GM10266 (cell line): ENCODE measurements at regions not wholly inside any gene's neighbourhood (a gene's known extent, or its start where the extent isn't known, plus 50 kb on each side); places are given as distances from the start of the nearest gene placed in this dataset.
"Not testable (repeated sequence)": the region's sequence is repeated elsewhere in the genome, so short reads cannot be mapped to it uniquely, and the experiment has no call there.

ENCODE experiments used
- DNase-seq: peaks from one replicate; pipeline ENCODE4 v3.0.0; 2012; ENCODE audit errors: extremely low spot score
- CTCF ChIP-seq: IDR thresholded peaks from 2 replicates; pipeline ENCODE4 v1.5.1; 2012; ENCODE audit warnings: mild to moderate bottlenecking, low read depth; ENCODE audit not compliant: control insufficient read depth, insufficient read depth; ENCODE audit errors: missing control alignments

DNA sequence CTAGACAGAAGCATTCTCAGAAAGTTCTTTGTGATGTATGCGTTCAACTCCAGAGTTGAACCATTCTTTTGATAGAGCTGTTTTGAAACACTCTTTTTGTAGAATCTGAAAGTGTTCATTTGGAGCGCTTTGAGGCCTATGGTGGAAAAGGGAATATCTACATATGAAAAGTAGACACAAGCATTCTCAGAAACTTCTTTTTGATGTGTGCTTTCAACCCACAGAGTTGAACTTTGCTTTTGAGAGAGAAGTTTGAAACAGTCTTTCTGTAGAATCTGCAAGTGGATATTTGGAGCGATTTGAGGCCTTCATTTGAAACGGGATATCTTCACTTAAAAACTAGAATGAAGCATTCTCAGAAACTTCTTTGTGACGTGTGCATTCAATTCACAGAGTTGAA is 582.6 kb upstream of the ZNF337 start:
- no peak for TF ChIP-seq CTCF
- no peak for DNase-seq

DNA sequence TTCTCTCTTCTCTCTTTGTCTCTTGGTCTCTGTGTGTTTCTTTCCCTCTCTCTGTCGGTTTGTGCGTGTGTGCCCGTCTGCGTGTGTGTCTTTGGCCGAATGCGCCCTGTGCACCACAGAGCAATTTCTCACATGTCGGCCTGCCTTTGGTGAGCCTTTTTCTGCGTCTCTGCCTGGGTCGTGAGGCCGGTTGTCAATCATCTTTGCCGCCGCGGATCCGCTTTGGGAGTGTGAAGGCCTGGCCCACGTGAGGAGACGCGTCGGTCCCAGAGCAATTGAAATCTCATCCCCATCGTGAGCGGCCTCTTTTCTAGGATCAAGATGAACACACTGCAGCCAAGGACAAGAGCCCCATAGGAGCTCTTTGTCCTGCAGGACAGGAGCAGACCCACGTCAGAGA is 580.7 kb upstream of the ZNF337 start:
- no peak for TF ChIP-seq CTCF
- DNase-seq, result no peak

- TF ChIP-seq CTCF, result no peak
- no peak for DNase-seq
These were observed 580.0 kb upstream of the ZNF337 start for GRCh38 chr20:26276554-26277210.

- not testable (repeated sequence) for DNase-seq
These were observed 572.1 kb upstream of the ZNF337 start for GRCh38 chr20:26268762-26269161.

DNA sequence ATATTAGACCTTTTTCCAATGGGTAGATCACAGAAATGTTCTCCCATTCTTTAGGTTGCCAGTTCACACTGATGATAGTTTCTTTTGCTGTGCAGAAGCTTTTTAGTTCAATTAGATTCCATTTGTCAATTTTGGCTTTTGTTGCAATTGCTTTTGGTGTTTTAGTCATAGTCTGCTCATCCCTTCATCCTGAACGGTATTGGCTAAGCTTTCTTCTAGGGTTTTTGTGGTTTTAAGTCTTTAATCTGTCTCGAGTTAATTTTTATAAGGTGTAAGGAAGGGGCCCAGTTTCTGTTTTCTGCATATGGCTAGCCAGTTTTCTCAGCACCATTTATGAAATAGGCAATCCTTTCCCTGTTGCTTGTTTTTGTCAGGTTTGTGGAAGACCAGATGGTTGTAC is 564.3 kb upstream of the ZNF337 start:
- not testable (repeated sequence) for DNase-seq

GRCh38 chr20:26252311-26252975 is 555.8 kb upstream of the ZNF337 start:
- not testable (repeated sequence) for DNase-seq

GRCh38 chr20:26251376-26251775 is 554.7 kb upstream of the ZNF337 start:
- DNase-seq, result not testable (repeated sequence)

GRCh38 chr20:26250249-26251114 is 553.8 kb upstream of the ZNF337 start:
- DNase-seq, result not testable (repeated sequence)

DNA sequence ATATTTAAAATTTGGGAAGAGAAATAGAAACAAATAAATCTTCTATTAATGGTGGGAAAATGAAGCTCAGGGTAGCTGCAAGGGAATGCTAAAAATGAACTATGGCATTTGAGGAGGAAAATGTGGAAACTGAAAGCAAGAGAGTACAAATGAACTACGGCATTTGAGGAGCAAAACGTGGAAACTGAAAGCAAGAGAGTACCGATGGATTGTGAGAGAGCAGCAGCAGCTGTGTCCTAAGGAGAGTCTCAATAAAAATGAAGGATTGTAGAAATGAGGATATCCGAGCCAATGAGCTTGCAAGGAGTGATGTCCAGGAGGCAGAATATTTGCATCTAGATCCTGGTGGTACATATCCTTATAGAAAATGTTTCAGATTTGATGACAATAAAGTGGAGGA is 547.1 kb upstream of the ZNF337 start:
- DNase-seq, result no peak

DNA sequence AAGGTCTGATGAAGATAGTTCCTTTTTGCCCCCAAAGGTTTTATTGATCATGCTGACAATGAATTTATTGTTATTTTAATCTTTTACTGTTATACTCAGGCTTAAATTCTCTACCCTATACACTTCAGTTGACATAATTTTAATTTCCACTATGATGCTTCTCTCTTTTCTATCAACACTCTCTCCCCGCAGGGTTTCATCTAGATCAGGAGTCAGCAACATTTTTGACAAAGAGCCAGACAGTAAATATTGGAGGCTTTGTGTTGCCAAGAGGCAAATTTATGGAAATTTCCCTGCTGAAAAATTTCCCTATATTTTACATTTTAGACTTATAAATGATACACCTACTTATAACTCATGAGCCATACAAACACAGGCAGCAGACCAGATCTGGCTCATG is 524.0 kb upstream of the ZNF337 start:
- DNase-seq, result not testable (repeated sequence)

More for the DNA sequence above, 547.1 kb upstream of the ZNF337 start:
- no peak for TF ChIP-seq CTCF

GRCh38 chr20:26219546-26219945 is 522.9 kb upstream of the ZNF337 start:
- DNase-seq, result not testable (repeated sequence)
